ENCODE measurements at regions not wholly inside any gene's neighbourhood (a gene's known extent, or its start where the extent isn't known, plus 50 kb on each side); places are given as distances from the start of the nearest gene placed in this dataset.
"Not testable (repeated sequence)": the region's sequence is repeated elsewhere in the genome, so short reads cannot be mapped to it uniquely, and the experiment has no call there.

GRCh38 chr5:91955610-91956009 lies 572.5 kb upstream of the ARRDC3 start:
- no peak for DNase-seq (ENCODE audit: low spot score)
- intact Hi-C loops (cut with DNase I), result loop anchor here in 1 of 2 donors (5.0 kb wide), 1 partner anchor 818 kb away; no protein-coding TSS in a partner anchor

GRCh38 chr5:91954136-91954535 lies 571.0 kb upstream of the ARRDC3 start:
- no peak for DNase-seq (ENCODE audit: low spot score)
- intact Hi-C loops (cut with DNase I), result no loop called here

- no peak for DNase-seq (ENCODE audit: low spot score)
- intact Hi-C loops (cut with DNase I), result no loop called here
Observed at GRCh38 chr5:91950328-91950727, 567.2 kb upstream of the ARRDC3 start.

- DNase-seq (ENCODE audit: low spot score), result no peak
- intact Hi-C loops (cut with DNase I), result no loop called here
Observed at GRCh38 chr5:91946870-91947269, 563.8 kb upstream of the ARRDC3 start.

GRCh38 chr5:91941588-91941987 lies 558.5 kb upstream of the ARRDC3 start:
- no peak for DNase-seq (ENCODE audit: low spot score)
- intact Hi-C loops (cut with DNase I), result no loop called here

- intact Hi-C loops (cut with DNase I), result no loop called here
- DNase-seq (ENCODE audit: low spot score), result no peak
Observed at GRCh38 chr5:91938441-91938840, 555.3 kb upstream of the ARRDC3 start.

GRCh38 chr5:91937121-91937520 lies 554.0 kb upstream of the ARRDC3 start:
- intact Hi-C loops (cut with DNase I), result no loop called here
- DNase-seq (ENCODE audit: low spot score), result no peak

GRCh38 chr5:91929522-91929817 lies 546.4 kb upstream of the ARRDC3 start:
- DNase-seq (ENCODE audit: low spot score), result no peak
- intact Hi-C loops (cut with DNase I), result no loop called here

- no peak for DNase-seq (ENCODE audit: low spot score)
- intact Hi-C loops (cut with DNase I), result no loop called here
Observed at GRCh38 chr5:91928754-91929521, 545.8 kb upstream of the ARRDC3 start.

- DNase-seq (ENCODE audit: low spot score), result no peak
- intact Hi-C loops (cut with DNase I), result no loop called here
Observed at GRCh38 chr5:91927439-91927838, 544.3 kb upstream of the ARRDC3 start.

- intact Hi-C loops (cut with DNase I), result no loop called here
- no peak for DNase-seq (ENCODE audit: low spot score)
Observed at GRCh38 chr5:91925249-91925648, 542.1 kb upstream of the ARRDC3 start.

- DNase-seq (ENCODE audit: low spot score); intact Hi-C loops (cut with DNase I): not testable (repeated sequence)
Observed at GRCh38 chr5:91917037-91917814, 534.1 kb upstream of the ARRDC3 start.

GRCh38 chr5:91910655-91911054 lies 527.5 kb upstream of the ARRDC3 start:
- no peak for DNase-seq (ENCODE audit: low spot score)

GRCh38 chr5:91910247-91910646 lies 527.1 kb upstream of the ARRDC3 start:
- intact Hi-C loops (cut with DNase I), result no loop called here
- no peak for DNase-seq (ENCODE audit: low spot score)

More at GRCh38 chr5:91910655-91911054, 527.5 kb upstream of the ARRDC3 start:
- intact Hi-C loops (cut with DNase I), result no loop called here

GRCh38 chr5:91906494-91906893 lies 523.4 kb upstream of the ARRDC3 start:
- intact Hi-C loops (cut with DNase I), result no loop called here
- no peak for DNase-seq (ENCODE audit: low spot score)

GRCh38 chr5:91906027-91906426 lies 522.9 kb upstream of the ARRDC3 start:
- DNase-seq (ENCODE audit: low spot score), result no peak
- intact Hi-C loops (cut with DNase I), result no loop called here

GRCh38 chr5:91898898-91899297 lies 515.8 kb upstream of the ARRDC3 start:
- intact Hi-C loops (cut with DNase I), result no loop called here
- DNase-seq (ENCODE audit: low spot score), result no peak

GRCh38 chr5:91898019-91898418 lies 514.9 kb upstream of the ARRDC3 start:
- intact Hi-C loops (cut with DNase I), result no loop called here
- no peak for DNase-seq (ENCODE audit: low spot score)

- intact Hi-C loops (cut with DNase I), result no loop called here
- DNase-seq (ENCODE audit: low spot score), result no peak
Observed at GRCh38 chr5:91888810-91889209, 505.7 kb upstream of the ARRDC3 start.

GRCh38 chr5:91885291-91886265 lies 502.5 kb upstream of the ARRDC3 start:
- intact Hi-C loops (cut with DNase I), result no loop called here
- DNase-seq (ENCODE audit: low spot score), result no peak
